Stimulated activated naive B cell treated with anti-CD40 and anti-IgM and Interleukin-4, amounts not matched to agents 10 μg/mL and 1 μg/mL and 100 μg/mL, for 72 hours (primary cell): ENCODE measurements at regions not wholly inside any gene's neighbourhood (a gene's known extent, or its start where the extent isn't known, plus 50 kb on each side); places are given as distances from the start of the nearest gene placed in this dataset.

ENCODE experiments used
- ATAC-seq, 2 donors: fragments of 150-1000 bp; cut with Tn5 transposase; replicated peaks; 2 replicates each; pipeline ENCODE4 v1.10.0; 2021; ENCODE audit warnings: moderate library complexity in 1 of 2
- DNase-seq: peaks from one replicate; pipeline ENCODE4 v3.0.0; 2021
- H3K27ac Mint-ChIP-seq: one replicate; pipeline ENCODE4 v1.8.0; 2022; ENCODE audit warnings: mild to moderate bottlenecking, mixed read lengths
- H3K27me3 Mint-ChIP-seq, 2 donors: one replicate each; pipeline ENCODE4 v1.8.0; 2022; ENCODE audit warnings: mixed read lengths in 2 of 2
- H3K36me3 Mint-ChIP-seq, 2 donors: one replicate each; pipeline ENCODE4 v1.8.0; 2022; ENCODE audit warnings: mixed read lengths in 2 of 2, mild to moderate bottlenecking in 1 of 2
- H3K4me1 Mint-ChIP-seq, 2 donors: one replicate each; pipeline ENCODE4 v1.8.0; 2022; ENCODE audit warnings: mixed read lengths in 2 of 2, mild to moderate bottlenecking in 1 of 2
- H3K4me3 Mint-ChIP-seq, 2 donors: one replicate each; pipeline ENCODE4 v1.8.0; 2022; ENCODE audit warnings: mild to moderate bottlenecking in 2 of 2, mixed read lengths in 2 of 2, moderate library complexity in 1 of 2
- H3K9me3 Mint-ChIP-seq, 2 donors: one replicate each; pipeline ENCODE4 v1.8.0; 2022; ENCODE audit warnings: mixed read lengths in 2 of 2, mild to moderate bottlenecking in 1 of 2

DNA sequence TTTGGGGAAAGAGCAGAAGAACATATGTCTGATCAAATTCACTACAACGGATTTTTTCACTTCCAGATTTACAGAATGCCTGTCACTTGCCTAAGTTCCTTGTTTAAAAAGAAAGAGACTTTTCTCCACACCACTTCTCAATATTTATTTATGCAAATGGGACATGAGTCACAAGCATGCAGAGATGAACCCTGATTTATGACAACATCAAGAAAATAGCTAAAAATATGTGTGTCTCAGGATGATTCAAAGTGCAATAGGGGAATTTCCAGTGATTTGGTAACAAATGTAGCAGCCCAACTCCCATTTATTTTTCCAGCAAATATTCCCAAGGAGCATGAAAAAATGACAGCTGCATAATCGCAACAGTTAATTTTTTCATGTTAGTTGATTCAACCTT is 180.4 kb upstream of the FAT1 start:
- DNase-seq (no peak), ATAC-seq (no peak)
- Mint-ChIP-seq H3K4me1 (no peaks in the 10 kb centered on the region), H3K27me3 (no peaks in the 10 kb centered on the region), H3K9me3 (peaks cover 15 to 16% of the 10 kb centered on the region in 2 donors), H3K27ac (no peak overlapping the region), H3K36me3 (no peaks in the 10 kb centered on the region), H3K4me3 (no peak overlapping the region)

DNA sequence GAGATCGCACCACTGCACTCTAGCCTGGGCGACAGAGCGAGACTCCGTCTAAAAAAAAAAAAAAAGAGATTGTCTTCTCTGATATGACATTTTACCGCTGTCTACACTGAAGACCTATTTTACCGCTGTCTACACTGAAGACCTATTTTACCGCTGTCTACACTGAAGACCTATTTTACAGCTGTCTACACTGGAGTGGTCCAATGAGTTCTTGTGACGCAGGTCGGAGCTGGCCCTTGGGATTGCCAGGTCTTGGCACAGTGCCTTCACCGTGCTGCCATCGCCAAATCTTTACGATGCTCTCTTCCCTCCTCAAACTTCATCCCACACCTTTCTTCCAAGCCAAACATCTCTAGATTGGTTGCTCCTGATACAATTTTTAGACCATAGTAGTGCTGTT is 183.1 kb upstream of the FAT1 start:
- Mint-ChIP-seq H3K27ac (no peak overlapping the region), H3K4me3 (no peak overlapping the region), H3K9me3 (peaks cover 13 to 16% of the 10 kb centered on the region in 2 donors), H3K4me1 (no peaks in the 10 kb centered on the region), H3K27me3 (no peaks in the 10 kb centered on the region), H3K36me3 (no peaks in the 10 kb centered on the region)
- DNase-seq = no peak
- ATAC-seq = no peak

DNA sequence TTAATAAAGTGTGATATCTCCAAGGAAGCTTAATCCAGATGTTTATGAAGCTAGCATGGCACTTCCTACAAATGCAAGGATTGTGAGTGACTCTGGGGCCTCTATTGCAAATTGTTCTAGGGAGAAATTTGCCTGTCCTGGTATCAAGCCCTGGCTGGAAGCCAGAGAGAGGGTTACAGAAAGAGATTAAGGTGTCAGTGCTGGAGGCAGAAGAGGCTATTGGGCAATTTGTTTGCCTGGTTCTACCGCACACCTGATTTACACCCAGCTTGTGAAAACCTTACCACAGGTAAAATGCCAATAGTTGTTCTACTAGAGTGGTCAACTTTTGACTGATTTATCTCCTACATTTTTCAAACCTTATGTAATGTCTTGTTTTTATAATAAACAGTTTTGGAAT is 186.7 kb upstream of the FAT1 start:
- H3K27ac Mint-ChIP-seq = no peak overlapping the region
- no peak overlapping the region for H3K4me3 Mint-ChIP-seq
- ATAC-seq (no peak), DNase-seq (no peak)
- H3K9me3 Mint-ChIP-seq = peaks cover 11 to 14% of the 10 kb centered on the region in 2 donors
- no peaks in the 10 kb centered on the region for H3K27me3 Mint-ChIP-seq
- no peaks in the 10 kb centered on the region for H3K4me1 Mint-ChIP-seq
- H3K36me3 Mint-ChIP-seq = no peaks in the 10 kb centered on the region

DNA sequence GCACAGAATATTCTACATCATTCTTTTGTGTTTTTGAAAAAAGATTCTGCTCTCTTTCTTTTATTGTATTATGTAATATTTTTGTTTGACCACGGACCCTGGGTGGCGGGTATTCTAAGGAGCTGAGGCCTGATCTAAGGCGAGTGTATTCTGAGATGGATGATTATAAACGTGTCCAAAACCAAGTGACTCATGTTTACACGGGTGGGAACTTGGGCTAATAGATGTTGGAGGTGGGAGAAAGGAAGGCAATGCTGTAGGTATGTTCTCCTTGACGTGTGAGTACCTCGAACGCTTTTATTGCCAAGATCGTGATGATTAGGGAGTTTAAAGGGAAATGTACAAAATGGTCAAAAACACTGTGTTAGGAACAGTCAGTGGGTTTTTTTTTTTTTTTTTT is 188.9 kb upstream of the FAT1 start:
- H3K27ac Mint-ChIP-seq = no peak overlapping the region
- H3K27me3 Mint-ChIP-seq = no peaks in the 10 kb centered on the region
- no peak for DNase-seq
- no peaks in the 10 kb centered on the region for H3K4me1 Mint-ChIP-seq
- H3K4me3 Mint-ChIP-seq = no peak overlapping the region
- H3K36me3 Mint-ChIP-seq = no peaks in the 10 kb centered on the region
- no peak for ATAC-seq
- peaks cover 1 to 5% of the 10 kb centered on the region in 2 donors for H3K9me3 Mint-ChIP-seq

DNA sequence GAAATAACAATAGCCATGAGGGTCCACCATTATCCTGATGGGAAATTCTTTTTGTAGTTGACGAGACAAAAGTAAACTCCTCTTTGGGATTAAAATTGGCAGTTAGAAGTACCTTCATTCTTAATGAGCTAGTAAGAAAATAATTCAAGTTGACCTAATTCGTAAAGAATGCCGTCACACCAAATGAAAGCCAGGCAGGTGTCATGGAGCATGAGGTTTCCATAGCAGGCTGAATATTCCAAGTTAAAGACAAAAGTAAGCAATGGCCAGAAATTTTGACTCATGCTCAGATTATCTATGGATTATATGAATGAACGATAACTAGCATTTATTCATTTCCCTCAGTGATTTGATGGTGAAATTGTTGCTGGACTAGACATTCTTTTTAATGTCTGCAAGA is 192.2 kb upstream of the FAT1 start:
- no peak overlapping the region for H3K27ac Mint-ChIP-seq
- H3K4me3 Mint-ChIP-seq = no peak overlapping the region
- H3K36me3 Mint-ChIP-seq = no peaks in the 10 kb centered on the region
- DNase-seq = no peak
- no peaks in the 10 kb centered on the region for H3K27me3 Mint-ChIP-seq
- no peak for ATAC-seq
- no peaks in the 10 kb centered on the region for H3K4me1 Mint-ChIP-seq
- H3K9me3 Mint-ChIP-seq = peaks cover 4 to 7% of the 10 kb centered on the region in 2 donors

DNA sequence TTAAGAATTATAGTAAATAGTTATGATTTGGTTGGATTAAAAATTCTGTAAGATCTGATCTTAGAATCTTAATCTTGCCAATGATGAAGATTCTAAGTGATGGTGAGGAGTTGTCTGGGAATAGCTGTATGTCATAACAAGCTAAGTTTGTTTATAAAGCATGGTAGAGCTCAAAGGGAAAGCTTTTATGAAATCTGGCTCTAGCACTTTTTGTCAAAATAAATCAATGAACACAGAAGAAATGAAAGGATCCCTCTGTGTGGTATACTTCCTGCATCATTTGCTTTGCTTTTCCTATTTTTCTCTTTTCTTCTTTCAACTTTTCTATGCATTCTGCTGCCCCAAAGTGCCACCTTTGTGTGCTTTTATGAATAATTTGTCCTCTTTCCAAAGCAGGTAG is 193.5 kb upstream of the FAT1 start:
- H3K36me3 Mint-ChIP-seq = no peaks in the 10 kb centered on the region
- H3K9me3 Mint-ChIP-seq = peaks cover 4 to 5% of the 10 kb centered on the region in 2 donors
- no peaks in the 10 kb centered on the region for H3K4me1 Mint-ChIP-seq
- no peak for DNase-seq
- no peak for ATAC-seq
- no peaks in the 10 kb centered on the region for H3K27me3 Mint-ChIP-seq
- H3K4me3 Mint-ChIP-seq = no peak overlapping the region
- no peak overlapping the region for H3K27ac Mint-ChIP-seq

DNA sequence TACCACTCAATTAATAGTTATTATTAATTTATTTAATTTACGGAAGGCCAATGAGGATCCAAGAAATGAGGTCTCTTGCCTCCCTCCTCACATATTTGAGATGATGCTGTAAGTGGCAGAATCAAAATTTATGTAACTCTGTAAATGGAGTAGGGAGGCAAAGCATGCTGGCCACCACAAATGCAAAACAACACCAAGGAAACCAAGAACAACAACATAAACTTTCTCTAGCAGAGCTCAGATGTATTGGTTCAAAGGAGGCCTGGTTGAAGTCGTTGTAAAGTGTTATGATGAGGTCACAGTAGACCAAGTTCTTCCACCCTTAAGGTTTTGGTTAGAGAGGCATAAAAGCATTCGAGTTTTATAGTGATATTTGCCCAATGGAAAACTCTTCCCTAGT is 194.8 kb upstream of the FAT1 start:
- ATAC-seq (no peak), DNase-seq (no peak)
- Mint-ChIP-seq H3K27me3 (no peaks in the 10 kb centered on the region), H3K36me3 (no peaks in the 10 kb centered on the region), H3K4me1 (no peaks in the 10 kb centered on the region), H3K27ac (no peak overlapping the region), H3K4me3 (no peak overlapping the region), H3K9me3 (peaks cover 3 to 4% of the 10 kb centered on the region in 2 donors)

DNA sequence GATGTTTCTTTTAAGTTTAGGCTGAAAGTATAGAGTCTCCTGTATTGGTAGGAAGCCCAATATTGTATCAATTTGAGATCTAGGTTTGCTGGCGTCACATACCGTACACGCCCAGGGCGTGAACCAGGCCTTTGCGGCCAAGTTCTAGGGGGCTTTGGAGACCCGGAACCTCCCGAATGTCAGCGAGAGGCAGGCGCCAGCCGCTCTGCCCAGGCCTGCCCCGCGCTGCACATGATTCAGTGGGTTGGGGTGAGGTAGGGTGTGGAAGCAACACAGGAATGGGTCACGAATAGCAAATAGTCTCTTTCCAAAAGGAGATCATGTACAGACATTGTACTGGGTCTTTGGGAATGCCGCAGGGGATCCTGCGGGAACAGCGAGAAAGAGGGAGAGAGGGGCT is 195.7 kb upstream of the FAT1 start:
- ATAC-seq (no peak), DNase-seq (no peak)
- Mint-ChIP-seq H3K4me3 (no peak overlapping the region), H3K9me3 (peaks cover 3 to 5% of the 10 kb centered on the region in 2 donors), H3K27me3 (no peaks in the 10 kb centered on the region), H3K4me1 (no peaks in the 10 kb centered on the region), H3K36me3 (no peaks in the 10 kb centered on the region), H3K27ac (no peak overlapping the region)

DNA sequence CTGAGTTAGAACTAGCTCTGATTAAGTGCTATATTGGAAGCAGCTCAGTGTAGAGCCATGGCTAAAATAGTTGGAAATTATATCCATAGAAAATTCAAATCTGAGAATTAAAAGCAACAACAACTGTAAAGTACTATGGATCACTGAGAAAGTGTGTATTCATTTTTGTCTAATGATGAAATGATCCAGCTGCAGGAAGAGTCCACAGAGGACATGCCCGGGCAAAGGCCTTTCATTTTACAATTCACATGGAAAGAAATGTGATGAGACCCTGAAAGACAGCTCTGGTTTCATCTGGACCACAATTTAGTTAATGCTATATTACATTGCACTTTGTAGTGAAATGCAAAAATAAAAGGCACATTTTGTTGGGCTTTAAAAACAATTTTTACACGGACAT is 196.8 kb upstream of the FAT1 start:
- ATAC-seq = no peak
- Mint-ChIP-seq H3K4me3 (no peak overlapping the region), H3K27ac (no peak overlapping the region), H3K36me3 (no peaks in the 10 kb centered on the region), H3K27me3 (no peaks in the 10 kb centered on the region), H3K9me3 (peaks cover 7 to 12% of the 10 kb centered on the region in 2 donors), H3K4me1 (no peaks in the 10 kb centered on the region)
- no peak for DNase-seq

DNA sequence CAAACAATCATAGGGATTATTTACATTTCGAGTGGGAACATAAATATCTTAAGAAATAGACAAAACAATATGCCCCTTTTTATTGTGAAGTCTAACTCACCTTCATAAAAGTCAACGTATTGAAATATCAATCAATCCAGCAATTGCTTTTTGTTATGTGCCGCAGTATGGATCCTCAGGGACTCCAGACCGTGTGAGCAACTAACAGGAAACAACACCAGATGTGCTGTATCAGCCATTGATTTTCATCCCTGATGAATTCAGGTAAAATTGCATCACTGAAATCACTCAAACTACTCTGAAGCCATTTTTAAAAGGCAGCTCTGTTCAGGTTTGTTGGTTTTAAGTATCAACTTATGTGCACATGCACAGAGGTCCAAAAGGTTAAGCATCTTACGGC is 197.3 kb upstream of the FAT1 start:
- no peak overlapping the region for H3K27ac Mint-ChIP-seq
- H3K4me1 Mint-ChIP-seq = no peaks in the 10 kb centered on the region
- H3K27me3 Mint-ChIP-seq = no peaks in the 10 kb centered on the region
- no peak for DNase-seq
- ATAC-seq = no peak
- peaks cover 7 to 12% of the 10 kb centered on the region in 2 donors for H3K9me3 Mint-ChIP-seq
- H3K4me3 Mint-ChIP-seq = no peak overlapping the region
- no peaks in the 10 kb centered on the region for H3K36me3 Mint-ChIP-seq

DNA sequence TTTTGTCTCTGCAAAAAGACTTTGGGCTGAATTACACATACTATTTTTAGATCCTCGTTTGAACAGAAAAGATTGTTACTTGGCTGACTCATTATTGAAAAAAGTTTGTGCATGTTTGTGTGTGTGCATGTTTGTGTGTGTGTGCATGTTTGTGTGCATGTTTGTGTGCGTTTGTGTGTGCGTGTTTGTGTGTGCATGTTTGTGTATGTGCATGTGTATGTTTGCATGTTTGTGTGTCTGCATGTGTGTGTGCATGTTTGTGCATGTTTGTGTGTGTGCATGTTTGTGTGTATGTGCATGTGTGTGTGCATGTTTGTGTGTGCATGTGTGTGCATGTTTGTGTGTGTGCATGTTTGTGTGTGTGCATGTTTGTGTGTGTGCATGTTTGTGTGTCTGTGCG is 201.1 kb upstream of the FAT1 start:
- Mint-ChIP-seq H3K27me3 (no peaks in the 10 kb centered on the region), H3K36me3 (no peaks in the 10 kb centered on the region), H3K4me3 (no peak overlapping the region), H3K4me1 (no peaks in the 10 kb centered on the region), H3K9me3 (peaks cover 4 to 8% of the 10 kb centered on the region in 2 donors), H3K27ac (no peak overlapping the region)
- DNase-seq (no peak), ATAC-seq (no peak)

DNA sequence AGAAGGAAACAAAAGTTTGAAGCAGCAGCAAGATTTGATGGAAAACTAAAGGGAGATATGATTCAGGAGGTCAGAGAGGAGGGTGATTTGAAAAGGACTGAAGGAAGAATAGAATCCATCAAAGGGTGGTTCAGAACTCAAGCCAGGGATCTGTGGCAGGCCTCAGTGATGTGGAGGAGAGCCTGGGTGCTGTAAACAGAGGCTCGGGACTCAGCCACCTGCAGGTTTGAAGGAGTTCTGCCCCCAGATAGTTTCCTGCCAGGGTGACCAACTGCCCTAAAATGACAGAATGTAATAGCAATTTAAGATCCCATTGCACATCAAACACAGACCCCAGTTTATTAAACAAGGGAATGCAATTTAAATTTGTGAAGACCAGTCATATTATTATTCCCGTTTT is 204.0 kb upstream of the FAT1 start:
- H3K9me3 Mint-ChIP-seq = peaks cover 10 to 11% of the 10 kb centered on the region in 2 donors
- H3K36me3 Mint-ChIP-seq = no peaks in the 10 kb centered on the region
- ATAC-seq (no peak), DNase-seq (no peak)
- no peaks in the 10 kb centered on the region for H3K27me3 Mint-ChIP-seq
- no peak overlapping the region for H3K4me3 Mint-ChIP-seq
- no peaks in the 10 kb centered on the region for H3K4me1 Mint-ChIP-seq
- no peak overlapping the region for H3K27ac Mint-ChIP-seq

DNA sequence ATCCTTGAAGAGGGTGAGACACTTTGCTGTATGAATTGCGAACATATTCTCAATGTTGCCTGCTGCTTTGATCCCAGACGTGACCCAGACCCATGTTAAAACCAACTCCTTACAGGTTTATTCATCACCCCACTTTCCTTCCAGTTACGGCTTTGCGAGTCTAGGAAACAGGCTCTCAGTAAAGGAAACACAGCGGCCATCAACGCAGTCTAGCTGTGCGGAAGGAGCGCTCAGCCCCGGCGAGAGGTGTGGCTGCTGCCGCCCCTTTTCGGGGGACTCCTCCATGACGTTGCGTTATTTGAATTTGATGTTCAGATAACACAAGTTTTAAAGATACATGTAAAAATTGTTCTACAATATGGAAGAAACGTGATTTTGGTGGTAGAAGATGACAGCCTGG is 206.4 kb upstream of the FAT1 start:
- H3K4me3 Mint-ChIP-seq = no peak overlapping the region
- ATAC-seq (no peak), DNase-seq (no peak)
- H3K27me3 Mint-ChIP-seq = no peaks in the 10 kb centered on the region
- peaks cover 4 to 7% of the 10 kb centered on the region in 2 donors for H3K9me3 Mint-ChIP-seq
- H3K4me1 Mint-ChIP-seq = no peaks in the 10 kb centered on the region
- no peak overlapping the region for H3K27ac Mint-ChIP-seq
- no peaks in the 10 kb centered on the region for H3K36me3 Mint-ChIP-seq

DNA sequence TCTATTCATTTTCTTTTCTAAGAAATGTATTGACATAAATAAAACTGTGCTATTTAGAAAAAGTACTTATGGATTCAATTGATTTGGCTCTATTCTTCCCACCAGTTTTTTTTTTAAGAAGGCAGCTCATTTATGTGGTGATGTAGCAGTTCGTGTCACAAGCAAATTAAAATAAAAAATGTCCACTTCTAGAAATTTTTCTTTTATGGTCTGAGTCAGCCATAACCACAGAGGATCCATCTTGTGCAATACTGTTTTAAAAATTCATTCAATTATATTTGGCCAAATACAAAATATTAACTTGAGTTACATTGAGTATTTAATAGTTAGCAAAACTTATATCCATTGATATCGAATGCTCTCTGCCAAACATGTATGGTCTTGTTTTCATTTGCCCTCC is 207.9 kb upstream of the FAT1 start:
- Mint-ChIP-seq H3K27ac (no peak overlapping the region), H3K4me3 (no peak overlapping the region), H3K27me3 (no peaks in the 10 kb centered on the region), H3K36me3 (no peaks in the 10 kb centered on the region), H3K4me1 (no peaks in the 10 kb centered on the region), H3K9me3 (peaks cover 4 to 7% of the 10 kb centered on the region in 2 donors)
- no peak for DNase-seq
- no peak for ATAC-seq

DNA sequence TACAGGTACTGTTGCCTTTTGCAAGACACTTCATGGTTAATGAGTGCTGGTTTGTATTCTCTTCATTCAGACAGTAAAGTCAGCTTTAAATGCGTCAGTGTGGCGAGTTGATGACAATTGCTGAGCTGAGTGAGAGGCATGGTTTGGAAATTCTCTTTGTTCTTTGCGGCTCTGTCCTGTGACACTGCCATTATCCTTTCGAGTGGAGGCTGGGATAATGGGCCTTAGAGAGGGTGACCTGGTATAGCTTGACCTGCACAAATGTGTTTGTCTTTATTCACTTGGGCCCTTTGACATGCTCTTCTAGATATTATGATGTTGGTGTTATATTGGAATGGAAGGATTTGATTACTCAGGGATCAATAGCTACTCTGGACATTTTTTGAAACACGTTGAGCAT is 208.5 kb upstream of the FAT1 start:
- ATAC-seq = no peak
- H3K27ac Mint-ChIP-seq = no peak overlapping the region
- peaks cover 4 to 7% of the 10 kb centered on the region in 2 donors for H3K9me3 Mint-ChIP-seq
- no peaks in the 10 kb centered on the region for H3K36me3 Mint-ChIP-seq
- no peak for DNase-seq
- H3K4me3 Mint-ChIP-seq = no peak overlapping the region
- no peaks in the 10 kb centered on the region for H3K27me3 Mint-ChIP-seq
- H3K4me1 Mint-ChIP-seq = no peaks in the 10 kb centered on the region

DNA sequence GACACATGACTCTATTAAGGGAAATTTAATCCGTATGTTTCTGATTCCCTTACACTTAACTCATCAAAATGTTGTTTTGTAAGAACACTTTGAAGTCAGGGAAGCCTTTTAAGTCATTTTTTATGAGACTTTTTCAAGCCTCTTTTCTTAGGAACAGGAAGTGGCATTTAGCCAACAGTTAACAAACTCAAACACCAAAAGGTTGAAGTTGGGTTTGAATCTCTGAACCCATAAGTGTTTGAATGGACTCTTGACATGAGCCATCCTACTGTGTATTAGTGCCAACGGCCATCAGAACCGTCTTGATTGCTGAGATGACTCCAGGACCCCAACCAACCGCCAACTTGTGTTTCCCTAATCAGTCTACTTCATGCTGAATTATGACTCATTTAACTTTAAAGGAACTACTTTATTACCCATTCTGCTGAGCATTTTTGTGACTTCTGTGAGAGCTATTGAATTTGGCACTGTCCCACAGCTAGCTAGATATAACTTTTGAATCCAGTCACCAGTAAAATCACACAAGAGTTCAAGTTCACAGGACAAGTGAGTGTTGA is 209.1 kb upstream of the FAT1 start:
- H3K27ac Mint-ChIP-seq = no peak overlapping the region
- peaks cover 5 to 7% of the 10 kb centered on the region in 2 donors for H3K9me3 Mint-ChIP-seq
- no peaks in the 10 kb centered on the region for H3K36me3 Mint-ChIP-seq
- ATAC-seq (no peak), DNase-seq (no peak)
- H3K4me3 Mint-ChIP-seq = no peak overlapping the region
- no peaks in the 10 kb centered on the region for H3K4me1 Mint-ChIP-seq
- no peaks in the 10 kb centered on the region for H3K27me3 Mint-ChIP-seq
